ENCODE measurements at regions not wholly inside any gene's neighbourhood (a gene's known extent, or its start where the extent isn't known, plus 50 kb on each side); places are given as distances from the start of the nearest gene placed in this dataset.
A peak's percentile ranks its signal among the peaks of the same experiment; 100 is the strongest.
"Not testable (repeated sequence)": the region's sequence is repeated elsewhere in the genome, so short reads cannot be mapped to it uniquely, and the experiment has no call there.

DNA sequence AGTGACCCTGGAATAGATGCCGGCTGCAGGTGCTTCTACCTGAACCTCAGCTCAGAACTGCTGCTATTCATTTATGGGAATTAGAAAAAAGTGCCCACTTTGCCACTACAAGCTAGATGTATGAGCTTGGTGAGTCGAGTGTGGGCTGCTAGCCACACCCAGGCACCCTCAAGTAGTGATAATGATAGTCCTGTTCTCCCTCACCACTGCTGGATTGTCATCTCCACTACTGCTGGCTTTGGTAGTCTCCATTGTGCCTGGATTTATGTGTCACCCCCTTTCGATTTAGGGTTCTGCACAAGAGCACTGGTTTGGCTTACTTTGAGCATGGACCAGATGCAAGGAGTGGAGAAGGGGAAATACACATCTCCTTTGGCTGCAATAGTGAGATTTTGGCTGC is 73.0 kb upstream of the N4BP1 start:
- Histone ChIP-seq H3K36me3 (ENCODE audit: insufficient read depth, low read length) (no peaks in the 10 kb centered on the region), H3K4me3 (no peak overlapping the region), H3K27ac (no peak overlapping the region), H3K9ac (ENCODE audit: insufficient read length) (no peak overlapping the region), H3K9me3 (ENCODE audit: low read depth, low read length) (no peaks in the 10 kb centered on the region)
- TF ChIP-seq POLR2AphosphoS5 (IDR thresholded peaks at IDR 0.05; ENCODE audit: borderline replicate concordance, low read depth, low read length) (no peak), FOXP2 (optimal IDR thresholded peaks at IDR 0.05; ENCODE audit: control extremely low read depth, extremely low read length, insufficient read depth) (no peak), EZH2 (IDR thresholded peaks at IDR 0.05) (no peak)
- DNase-seq (ENCODE audit: low read depth, low spot score) = no peak

DNA sequence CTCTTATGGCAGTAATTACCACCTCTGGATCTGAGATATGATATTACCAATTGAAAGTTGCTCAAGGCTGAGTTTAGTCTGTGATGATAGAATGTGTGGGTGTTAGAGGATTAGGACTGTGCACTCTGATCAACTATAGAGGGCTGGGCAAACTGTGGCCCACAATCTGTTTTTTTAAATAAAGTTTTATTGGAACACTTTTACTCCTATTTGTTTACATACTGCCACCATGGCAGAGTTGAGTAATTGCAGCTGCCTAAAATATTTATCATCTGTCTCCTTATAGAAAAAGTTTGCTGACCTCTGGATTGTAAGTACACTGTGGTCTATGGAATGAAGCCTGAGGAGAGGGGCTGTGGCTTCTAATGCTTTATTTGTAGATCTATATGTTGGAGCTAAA is 71.5 kb upstream of the N4BP1 start:
- no peak for DNase-seq (ENCODE audit: low read depth, low spot score)
- H3K9ac ChIP-seq (ENCODE audit: insufficient read length) = no peak overlapping the region
- TF ChIP-seq POLR2AphosphoS5 (IDR thresholded peaks at IDR 0.05; ENCODE audit: borderline replicate concordance, low read depth, low read length) = no peak
- no peak for TF ChIP-seq EZH2 (IDR thresholded peaks at IDR 0.05)
- no peak for TF ChIP-seq FOXP2 (optimal IDR thresholded peaks at IDR 0.05; ENCODE audit: control extremely low read depth, extremely low read length, insufficient read depth)
- no peaks in the 10 kb centered on the region for H3K36me3 ChIP-seq (ENCODE audit: insufficient read depth, low read length)
- no peak overlapping the region for H3K4me3 ChIP-seq
- no peak overlapping the region for H3K27ac ChIP-seq
- no peaks in the 10 kb centered on the region for H3K9me3 ChIP-seq (ENCODE audit: low read depth, low read length)

DNA sequence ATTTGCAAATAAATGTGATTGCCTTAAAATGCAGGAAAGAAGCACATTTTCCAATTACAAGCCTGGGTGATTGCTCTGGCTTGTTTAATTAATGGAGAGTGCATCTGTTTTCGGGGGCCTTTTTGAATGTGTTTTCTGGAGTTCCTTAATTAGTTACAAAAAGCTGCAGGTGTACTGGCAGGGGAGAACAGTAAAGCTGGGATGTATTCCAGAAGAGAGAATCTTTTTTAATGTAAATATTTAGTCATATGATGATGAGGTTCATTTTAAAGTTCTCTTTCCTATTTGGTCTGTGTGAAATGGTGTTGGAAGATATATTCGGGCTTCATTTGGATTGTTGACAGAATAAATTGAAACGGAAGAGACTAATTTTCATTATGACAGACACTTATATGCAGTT is 70.9 kb upstream of the N4BP1 start:
- TF ChIP-seq POLR2AphosphoS5 (IDR thresholded peaks at IDR 0.05; ENCODE audit: borderline replicate concordance, low read depth, low read length) (no peak), FOXP2 (optimal IDR thresholded peaks at IDR 0.05; ENCODE audit: control extremely low read depth, extremely low read length, insufficient read depth) (no peak), EZH2 (IDR thresholded peaks at IDR 0.05) (no peak)
- H3K9ac ChIP-seq (ENCODE audit: insufficient read length) = no peak overlapping the region
- DNase-seq (ENCODE audit: low read depth, low spot score) = no peak
- H3K4me3 ChIP-seq = no peak overlapping the region
- H3K36me3 ChIP-seq (ENCODE audit: insufficient read depth, low read length) = no peaks in the 10 kb centered on the region
- no peaks in the 10 kb centered on the region for H3K9me3 ChIP-seq (ENCODE audit: low read depth, low read length)
- no peak overlapping the region for H3K27ac ChIP-seq

GRCh38 chr16:48676836-48677235 is 66.9 kb upstream of the N4BP1 start:
- H3K4me3 ChIP-seq = no peak overlapping the region
- no peaks in the 10 kb centered on the region for H3K9me3 ChIP-seq (ENCODE audit: low read depth, low read length)
- H3K9ac ChIP-seq (ENCODE audit: insufficient read length) = no peak overlapping the region
- no peaks in the 10 kb centered on the region for H3K36me3 ChIP-seq (ENCODE audit: insufficient read depth, low read length)
- DNase-seq (ENCODE audit: low read depth, low spot score) = peak; percentile 48
- TF ChIP-seq EZH2 (IDR thresholded peaks at IDR 0.05) = no peak
- no peak for TF ChIP-seq POLR2AphosphoS5 (IDR thresholded peaks at IDR 0.05; ENCODE audit: borderline replicate concordance, low read depth, low read length)
- no peak for TF ChIP-seq FOXP2 (optimal IDR thresholded peaks at IDR 0.05; ENCODE audit: control extremely low read depth, extremely low read length, insufficient read depth)
- H3K27ac ChIP-seq = no peak overlapping the region

DNA sequence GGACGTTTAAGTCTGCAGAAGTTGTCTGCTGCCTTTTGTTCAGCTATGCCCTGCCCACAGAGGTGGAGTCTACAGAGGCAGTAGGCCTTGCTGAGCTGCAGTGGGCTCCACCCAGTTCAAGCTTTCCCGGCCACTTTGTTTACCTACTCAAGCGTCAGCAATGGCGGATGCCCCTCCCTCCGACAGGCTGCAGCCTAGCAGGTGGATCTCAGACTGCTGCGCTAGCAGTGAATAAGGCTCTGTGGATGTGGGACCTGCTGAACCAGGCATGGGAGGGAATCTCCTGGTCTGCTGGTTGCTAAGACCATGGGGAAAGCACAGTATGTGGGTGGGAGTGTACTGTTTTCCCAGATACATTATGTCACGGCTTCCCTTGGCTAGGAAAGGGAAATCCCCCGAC is 58.2 kb upstream of the N4BP1 start:
- H3K4me3 ChIP-seq; DNase-seq (ENCODE audit: low read depth, low spot score): not testable (repeated sequence)

GRCh38 chr16:48659940-48660339 is 50.0 kb upstream of the N4BP1 start:
- TF ChIP-seq EZH2 (IDR thresholded peaks at IDR 0.05) (no peak), POLR2AphosphoS5 (IDR thresholded peaks at IDR 0.05; ENCODE audit: borderline replicate concordance, low read depth, low read length) (no peak), FOXP2 (optimal IDR thresholded peaks at IDR 0.05; ENCODE audit: control extremely low read depth, extremely low read length, insufficient read depth) (no peak)
- H3K9ac ChIP-seq (ENCODE audit: insufficient read length) = no peak overlapping the region
- DNase-seq (ENCODE audit: low read depth, low spot score) = no peak
- H3K36me3 ChIP-seq (ENCODE audit: insufficient read depth, low read length) = no peaks in the 10 kb centered on the region
- H3K27ac ChIP-seq = no peak overlapping the region
- no peak overlapping the region for H3K4me3 ChIP-seq
- no peaks in the 10 kb centered on the region for H3K9me3 ChIP-seq (ENCODE audit: low read depth, low read length)

More for the DNA sequence above, 58.2 kb upstream of the N4BP1 start:
- H3K36me3 ChIP-seq (ENCODE audit: insufficient read depth, low read length); H3K9me3 ChIP-seq (ENCODE audit: low read depth, low read length); H3K9ac ChIP-seq (ENCODE audit: insufficient read length); H3K27ac ChIP-seq: not testable (repeated sequence)
